NCI-H2107 treated with DMSO at 0.1 percent for 48 hours (cell line): ENCODE measurements at regions not wholly inside any gene's neighbourhood (a gene's known extent, or its start where the extent isn't known, plus 50 kb on each side); places are given as distances from the start of the nearest gene placed in this dataset.
A peak's percentile ranks its signal among the peaks of the same experiment; 100 is the strongest.

Experiments used
- DNase-seq: peaks from one replicate; lab custom pipeline; 2025; ENCODE audit not compliant: unreplicated experiment; lab: John Stamatoyannopoulos, UW

DNA sequence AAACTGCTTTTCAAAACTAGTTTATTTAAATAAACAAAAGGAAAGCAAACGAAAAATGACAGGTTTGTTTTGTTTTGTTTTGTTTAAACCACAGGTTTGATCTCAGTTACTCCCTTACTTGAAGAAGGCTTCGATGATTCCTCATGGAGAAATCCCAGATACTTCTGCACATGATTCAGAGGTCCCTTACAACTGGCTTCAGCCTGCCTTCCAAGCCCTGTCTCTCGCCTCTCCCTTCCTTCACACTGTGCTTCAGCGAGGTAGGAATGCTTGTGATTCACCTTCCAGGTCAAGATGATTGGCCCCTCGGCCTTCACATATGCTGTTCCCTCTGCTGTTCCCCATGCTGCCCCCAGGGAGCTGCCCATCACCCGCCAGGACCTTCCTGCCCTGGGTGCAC lies 104.1 kb upstream of the ITGA6 start:
- no peak for DNase-seq

DNA sequence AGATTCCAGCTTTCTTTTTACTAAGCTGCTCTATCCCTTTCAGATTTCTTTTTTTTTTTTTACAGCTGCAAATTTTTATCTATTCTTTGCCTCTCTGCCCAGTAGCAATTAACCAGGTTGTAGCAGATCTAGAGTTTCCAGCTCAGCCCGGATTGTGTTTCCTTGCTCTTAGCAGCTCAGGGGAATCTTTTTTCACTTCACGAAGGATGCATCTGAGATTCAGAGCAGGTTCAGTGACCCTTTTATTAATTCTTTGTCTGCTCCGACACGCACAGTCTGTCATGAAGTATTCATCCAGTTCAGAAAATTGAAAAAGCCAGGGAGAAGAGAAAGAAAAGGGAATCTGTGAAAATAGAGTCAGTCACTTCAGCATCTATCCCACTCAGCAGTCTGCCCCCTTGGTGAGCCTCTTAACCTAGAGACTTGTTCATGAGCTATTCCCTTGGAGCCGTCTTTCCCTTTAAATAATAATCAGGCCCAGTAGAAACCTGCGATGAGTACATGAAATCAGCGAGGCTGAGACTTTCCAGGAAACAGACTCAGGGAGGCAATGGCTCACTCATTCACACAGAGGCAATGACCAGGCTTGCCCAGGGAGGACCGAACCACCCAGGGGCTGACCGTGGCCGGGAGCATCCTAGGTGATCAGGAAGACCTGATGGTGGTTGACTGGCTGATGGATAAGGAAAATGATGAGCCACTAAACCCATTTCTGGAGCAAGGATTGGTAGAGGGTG lies 103.4 kb upstream of the ITGA6 start:
- peak; percentile 7 for DNase-seq

DNA sequence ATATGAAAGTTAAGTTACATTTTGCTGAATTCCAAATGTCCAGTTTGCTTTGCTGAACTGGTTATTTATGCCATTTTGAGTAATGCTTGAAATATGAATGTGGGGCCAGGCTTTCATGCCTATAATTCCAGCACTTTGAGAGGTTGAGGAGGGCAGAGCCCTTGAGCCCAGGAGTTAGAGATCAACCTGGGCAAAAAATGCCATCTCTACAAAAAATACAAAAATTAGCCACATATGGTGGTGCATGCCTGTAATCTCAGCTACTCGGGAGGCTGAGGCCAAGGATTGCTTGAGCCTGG lies 101.2 kb upstream of the ITGA6 start:
- no peak for DNase-seq

DNA sequence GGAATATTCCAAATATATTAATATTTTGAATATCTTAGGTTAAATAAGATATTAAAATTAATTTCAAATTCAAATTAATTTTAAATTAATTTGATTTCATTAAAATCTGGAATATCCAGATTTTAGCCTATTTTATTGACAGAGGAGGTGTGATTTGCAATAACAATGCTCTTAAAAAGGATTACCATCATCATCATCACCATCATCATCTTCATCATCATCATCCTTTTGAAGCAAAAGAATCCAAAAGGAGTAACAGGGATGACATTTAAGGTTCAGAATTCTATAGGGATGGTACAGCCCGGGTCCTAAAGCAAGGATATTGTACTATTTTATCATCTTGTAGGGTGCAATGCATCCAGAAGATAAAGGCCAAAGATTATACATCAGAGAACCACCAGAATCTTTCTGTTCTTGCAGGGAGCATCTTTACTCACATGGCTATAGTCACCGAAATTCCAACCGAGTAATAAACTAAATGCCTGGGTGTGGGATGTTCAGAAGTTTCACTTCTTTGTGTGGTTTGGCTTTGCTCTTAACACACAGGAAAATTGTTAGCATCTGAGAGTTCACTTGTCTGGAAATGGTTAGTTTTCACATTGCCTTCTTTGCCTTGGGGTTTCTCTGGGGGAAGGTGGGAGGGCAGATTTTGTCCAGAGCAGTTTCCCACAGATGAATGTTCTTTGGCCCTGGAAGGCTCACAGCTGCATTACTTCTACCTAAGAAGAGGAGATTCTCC lies 99.1 kb upstream of the ITGA6 start:
- no peak for DNase-seq

DNA sequence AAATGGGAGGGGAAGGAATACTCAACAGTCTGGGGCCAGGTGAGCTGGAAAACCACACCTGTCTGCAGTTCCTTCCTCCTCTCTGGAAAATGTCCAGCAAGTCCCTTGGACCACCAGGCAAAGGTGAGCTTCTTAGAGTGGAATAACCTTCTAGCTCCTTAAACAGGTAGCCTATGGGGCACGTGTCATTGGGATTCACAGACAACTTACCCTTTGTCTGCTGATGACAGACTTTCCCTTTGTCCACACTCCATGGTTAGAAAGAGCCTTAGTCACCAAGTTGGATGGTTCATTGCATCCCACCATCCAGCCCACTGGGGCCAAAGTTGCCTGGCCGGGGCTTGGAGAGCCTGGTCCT lies 98.0 kb upstream of the ITGA6 start:
- no peak for DNase-seq

DNA sequence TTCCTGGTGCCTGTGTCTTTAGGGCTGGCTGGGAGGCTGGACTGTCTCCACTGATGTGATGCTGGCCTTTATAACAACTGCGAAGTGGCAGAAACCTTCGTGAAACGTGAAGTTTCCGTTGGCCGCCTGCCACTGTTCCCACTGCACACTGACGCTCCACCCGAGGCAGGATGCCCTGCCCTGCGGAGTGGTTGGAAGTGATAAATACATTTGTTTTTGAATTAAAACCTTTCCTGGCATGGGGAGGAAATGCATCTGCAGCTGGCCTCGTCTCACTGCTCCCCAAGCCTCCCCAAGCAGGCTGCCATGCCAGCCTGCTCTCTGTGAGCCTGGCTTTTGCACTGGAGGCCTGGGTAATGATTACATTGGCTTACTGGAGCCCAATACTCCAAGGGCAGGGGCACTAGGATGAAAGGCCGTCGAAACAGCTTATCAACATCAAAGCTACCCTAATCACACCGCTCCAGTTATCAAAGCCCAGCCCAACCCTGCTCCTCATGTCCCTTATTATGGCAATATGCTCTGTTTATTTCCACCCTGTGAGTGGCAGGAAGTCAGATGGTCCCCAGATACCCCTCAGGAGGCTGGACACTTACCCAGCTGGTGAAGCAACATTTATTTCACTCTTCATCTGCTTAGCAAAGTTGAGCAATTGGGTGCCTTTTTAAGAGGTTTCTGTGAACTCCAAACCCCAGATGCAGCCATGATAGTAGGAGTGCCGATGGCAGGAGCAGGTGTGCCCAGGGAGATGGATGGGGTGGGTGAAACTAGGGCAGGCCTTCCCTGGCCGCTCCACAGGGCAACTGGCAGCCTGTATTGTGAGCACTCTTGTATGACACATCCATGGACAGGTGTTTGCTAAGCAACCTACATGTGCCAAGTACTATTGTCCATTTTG lies 97.4 kb upstream of the ITGA6 start:
- peak; percentile 20 for DNase-seq

DNA sequence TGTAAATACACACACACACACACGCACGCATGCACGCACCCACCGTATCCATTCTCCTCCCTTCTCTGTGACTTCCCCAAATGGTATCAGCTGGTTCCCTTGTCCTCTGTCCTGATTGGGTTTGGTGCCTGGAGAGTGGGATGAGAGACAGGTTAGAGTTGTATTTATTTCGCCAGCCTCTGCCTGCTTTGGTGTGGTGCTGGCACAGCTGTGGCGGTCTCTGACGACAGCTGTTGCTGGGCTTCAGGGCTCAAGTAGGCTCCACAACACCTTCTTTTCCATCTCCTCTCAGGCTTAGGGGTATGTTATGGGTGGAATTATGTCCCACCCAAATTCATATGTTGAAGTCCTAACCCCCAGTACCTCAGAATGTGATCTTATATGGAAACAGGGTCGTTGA lies 94.9 kb upstream of the ITGA6 start:
- DNase-seq, result no peak

DNA sequence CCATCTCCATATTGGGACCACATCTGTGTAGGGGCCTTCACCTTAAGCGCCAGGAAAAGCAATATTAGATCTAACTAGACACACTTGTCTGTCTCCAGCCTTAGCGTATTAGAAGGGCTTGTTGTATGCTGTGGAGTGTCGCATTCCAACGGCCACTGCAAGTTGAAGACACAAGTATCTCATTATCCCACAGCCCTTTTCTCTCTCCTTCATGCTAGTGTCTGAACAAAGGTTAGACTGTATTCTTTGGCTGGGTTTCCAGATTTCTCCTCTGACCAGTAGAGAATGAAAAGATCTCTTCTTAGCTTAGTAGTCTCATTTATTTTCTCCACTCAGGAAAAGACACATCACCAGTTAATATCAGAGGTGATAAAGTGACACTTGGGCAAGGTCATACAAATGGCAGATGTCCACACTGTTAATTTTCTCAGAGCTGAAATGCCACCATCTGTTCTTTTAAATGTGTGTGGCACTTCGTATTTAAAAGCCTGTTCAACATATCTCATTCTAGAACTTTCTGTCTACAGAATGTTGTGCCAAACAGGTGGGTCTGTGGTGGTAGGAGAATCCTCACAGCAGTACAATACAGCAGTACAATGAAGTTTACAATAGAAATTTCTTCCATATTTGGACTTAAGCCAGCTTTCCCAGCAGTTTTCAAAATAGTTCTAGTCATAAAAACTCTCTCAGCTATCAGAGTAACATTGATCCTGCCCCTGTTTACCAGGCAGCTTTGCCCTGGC lies 94.0 kb upstream of the ITGA6 start:
- DNase-seq, result no peak

DNA sequence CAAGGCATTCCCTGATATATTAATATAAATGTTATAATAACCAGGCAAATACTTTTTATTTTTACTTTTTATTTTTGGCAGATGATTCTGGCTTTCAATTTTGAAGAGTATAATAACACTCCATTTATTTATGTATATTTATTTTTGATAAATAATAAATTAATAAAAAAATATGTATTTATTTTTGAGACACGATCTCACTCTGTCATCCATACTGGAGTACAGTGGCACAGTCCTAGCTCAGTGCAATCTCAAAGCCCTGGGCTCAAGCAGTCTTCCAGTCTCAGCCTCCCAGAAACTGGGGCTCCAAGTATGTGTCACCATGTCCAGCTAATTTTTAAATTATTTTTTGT lies 93.4 kb upstream of the ITGA6 start:
- no peak for DNase-seq

DNA sequence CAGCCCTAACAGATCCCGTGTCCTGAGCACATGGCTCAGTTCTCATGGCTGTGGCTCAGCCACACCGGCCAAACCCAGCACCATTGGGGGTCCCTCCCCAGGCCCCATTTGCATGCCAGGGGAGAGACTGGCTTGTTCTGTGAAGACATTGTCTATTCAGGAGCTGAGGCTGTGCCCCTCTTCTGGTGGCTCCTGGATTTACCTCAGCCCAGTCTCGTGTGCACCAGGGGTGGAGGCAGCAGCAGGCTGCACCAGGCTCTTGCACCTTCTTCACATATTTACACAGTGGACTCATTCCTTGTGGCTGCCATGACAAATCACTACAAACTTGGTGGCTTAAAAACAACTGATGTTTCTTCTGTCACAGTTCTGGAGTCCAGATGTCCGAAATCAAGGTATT lies 92.4 kb upstream of the ITGA6 start:
- no peak for DNase-seq

DNA sequence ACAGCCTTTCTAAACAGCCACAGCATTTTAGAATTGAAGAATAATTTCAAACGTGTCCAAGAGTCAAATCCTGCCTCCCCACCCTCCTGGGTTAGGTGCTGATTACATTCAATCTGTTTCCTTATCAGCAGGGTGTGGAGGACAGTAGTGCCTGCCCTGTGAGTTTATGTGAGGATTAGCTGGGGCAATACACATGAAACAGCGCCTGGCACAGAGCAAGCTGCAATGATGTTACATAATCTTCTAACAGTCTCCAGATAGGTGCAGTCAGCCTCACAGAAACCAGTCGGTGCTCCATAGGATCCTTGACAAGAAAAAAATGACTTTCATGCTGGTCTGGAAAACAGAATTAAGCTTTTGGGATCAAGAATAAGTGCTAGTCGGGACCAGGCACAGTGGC lies 91.7 kb upstream of the ITGA6 start:
- DNase-seq, result no peak

DNA sequence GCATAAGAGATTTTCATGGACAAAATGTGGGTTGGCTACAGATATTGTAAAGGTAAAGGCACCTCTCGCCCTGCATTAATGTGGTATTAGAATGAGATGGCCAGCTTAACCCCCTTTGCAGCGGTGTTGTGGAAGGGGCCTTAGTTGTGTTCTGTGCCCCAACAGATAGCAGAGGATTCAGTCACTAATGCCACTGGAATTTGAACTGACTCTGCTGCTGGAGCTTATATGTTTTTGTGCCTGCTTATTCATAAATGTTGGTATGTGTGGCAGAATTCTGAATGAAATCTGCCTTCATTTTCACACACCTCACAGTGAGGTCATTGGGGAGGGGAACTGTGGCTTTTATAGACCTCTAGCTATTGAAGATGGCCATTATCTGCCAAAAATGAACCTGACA lies 90.7 kb upstream of the ITGA6 start:
- DNase-seq, result no peak

DNA sequence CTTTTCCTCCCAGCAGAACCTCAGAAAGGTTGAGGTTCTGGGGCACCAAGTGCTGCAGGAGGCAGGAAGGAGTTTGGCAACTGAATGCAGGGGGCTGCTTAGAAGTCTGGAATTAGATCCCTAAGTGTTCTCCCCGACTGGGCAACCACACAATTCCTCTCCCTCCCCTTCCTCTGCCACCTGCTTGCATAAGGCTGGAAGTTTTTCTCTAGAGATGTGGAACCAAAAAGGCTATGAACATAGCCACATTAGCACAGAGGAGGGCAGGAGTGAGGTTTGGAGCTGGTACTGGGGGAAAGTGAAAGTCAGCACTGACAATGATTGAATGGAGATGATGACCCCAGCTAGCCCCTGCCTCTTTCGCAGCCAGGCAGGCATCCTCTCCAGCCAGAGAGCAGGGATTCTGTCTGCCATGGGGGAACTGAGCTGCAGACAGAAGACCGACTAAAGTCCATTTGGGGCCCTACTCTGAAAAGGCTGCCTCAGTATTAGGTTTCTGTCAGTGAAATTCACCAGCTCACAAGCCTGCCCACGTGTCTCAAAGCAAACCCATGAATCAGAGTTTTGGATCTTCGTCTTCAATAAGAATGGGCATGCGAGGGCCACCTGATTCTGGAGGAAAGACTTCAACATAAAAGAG lies 87.9 kb upstream of the ITGA6 start:
- DNase-seq, result peak; percentile 57

DNA sequence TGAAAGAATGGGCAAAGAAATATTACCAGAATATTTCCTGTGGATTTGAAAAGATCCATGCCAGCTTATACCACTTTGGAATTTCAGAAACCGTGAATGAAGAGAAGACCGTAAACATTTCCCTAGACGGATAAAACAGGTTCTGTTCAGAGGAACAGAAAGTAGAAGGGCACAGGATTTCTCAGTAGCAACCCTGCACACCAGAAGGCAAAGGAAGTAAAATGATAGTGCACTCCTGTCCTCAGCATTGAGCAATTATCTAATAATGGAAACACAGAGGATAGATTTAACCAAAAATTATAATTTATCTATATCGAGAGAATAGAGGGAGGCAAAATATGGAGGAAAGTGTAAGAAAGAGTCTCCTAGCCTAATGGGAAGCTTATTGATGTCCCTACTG lies 87.0 kb upstream of the ITGA6 start:
- peak; percentile 4 for DNase-seq

DNA sequence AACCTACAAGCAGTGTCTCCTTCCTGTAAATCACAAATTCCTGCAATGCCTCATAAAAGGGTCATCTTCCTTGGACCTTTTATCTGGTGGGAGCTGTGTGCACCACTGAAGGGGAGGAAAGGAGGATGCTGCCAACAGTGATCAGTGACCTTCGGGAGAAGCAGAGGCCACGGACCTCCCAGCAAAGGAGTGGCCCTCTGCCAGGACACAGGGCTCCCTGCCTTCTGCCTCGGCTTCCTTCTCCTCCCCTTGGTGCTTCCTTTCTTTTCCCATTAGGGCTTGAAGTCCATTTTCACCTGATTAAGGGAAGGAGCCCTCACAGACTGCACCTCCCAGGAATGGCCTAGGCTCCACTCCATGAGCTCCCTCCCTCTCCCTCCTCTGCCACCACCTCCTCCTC lies 85.3 kb upstream of the ITGA6 start:
- DNase-seq, result no peak

DNA sequence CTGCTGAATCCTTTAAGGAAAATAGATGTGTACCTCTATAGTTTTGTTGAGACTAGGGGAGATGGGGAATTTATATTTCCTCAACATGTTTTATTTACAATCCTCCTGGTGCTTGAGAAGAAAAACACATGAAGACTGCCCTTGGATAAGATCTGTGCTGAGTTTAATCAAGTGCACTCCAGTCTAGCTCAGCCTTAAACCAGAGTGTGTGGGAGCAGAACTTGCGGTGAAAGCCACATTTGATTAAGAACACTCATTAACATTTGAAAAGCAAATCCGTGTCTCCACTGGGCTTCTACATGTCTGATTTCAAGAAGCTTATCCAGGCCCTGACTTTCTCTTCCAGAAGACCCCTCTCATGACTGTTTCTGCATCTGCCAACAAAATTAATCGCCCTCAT lies 84.8 kb upstream of the ITGA6 start:
- peak; percentile 3 for DNase-seq

DNA sequence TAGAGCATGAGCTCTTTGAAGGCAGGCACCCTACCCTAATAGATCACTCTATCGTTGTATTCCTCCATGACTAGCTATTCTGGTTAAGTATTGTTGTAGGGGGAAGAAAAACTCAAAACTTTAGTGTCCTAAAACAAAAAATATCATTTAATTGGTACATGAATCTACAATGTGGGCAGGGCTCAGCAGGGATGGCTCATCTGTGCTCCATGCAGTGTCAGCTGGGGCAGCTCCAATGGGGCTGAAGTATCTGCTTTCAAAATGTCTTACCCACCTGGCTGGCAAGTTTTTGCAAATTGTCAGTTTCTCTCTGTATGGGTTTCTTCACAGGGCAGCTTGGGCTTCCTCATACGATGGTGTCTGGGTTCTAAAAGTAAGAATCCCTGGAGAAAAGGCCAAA lies 83.2 kb upstream of the ITGA6 start:
- no peak for DNase-seq

DNA sequence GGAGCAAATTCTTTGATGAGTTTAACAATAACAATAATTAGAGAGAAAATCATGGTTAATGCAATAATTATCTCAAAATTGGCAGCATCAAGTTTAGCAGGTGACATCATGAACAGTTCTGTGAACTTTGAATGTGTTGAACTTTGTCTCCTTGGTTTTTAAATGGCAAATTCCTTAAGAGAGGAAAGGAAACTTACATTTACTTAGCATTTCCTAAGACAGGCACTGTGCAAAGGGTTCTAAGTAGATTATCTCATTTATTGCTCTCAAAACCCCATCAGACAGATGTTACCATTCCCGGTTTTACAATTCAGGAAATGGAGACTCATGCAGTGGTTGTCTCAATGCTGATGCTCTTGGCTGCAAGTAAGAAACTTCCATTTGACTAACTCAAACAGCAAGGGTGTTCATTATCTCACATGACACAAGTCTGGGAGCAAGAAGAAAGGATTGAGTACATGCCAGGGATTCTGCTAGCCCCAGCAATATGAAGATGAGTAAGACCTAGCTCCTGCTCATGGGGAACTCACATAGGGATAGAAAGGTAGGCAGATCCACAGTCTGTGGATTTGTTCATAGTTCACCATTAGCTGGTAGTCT lies 81.3 kb upstream of the ITGA6 start:
- no peak for DNase-seq

DNA sequence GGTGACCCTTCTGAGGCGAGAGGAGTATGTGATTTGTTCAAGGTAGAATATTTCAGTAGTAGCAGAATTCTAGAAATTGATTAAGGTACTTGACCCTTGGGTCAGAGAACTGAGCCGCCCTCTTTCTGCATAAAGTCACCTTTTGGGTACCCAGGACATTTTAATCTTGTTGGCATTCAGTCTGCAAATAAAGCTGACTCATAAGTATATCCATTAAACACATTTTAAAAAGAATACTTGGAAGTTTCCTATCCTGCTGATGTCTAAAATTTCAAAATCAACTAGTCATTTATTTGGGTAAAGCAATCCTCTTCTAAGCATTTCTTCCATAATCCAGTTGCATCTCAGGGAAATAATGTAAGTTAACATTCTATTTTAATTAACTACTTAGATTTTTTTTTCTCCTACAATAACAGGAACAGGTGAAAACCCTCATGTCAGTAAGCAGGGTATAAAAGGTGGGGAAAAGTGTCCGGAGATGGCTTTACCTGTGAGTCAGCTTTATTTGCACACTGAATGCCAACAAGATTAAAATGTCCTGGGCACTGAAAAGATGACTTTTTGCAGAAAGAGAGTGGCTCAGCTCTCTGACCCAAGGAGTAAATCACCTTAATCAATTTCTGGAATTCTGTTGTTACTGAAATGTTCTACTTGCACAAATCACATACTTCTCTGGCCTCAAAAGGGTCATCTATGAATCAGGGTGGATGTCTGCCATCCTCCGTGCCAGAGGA lies 78.7 kb upstream of the ITGA6 start:
- DNase-seq, result no peak
